HG03354 (cell line): ENCODE measurements at regions not wholly inside any gene's neighbourhood (a gene's known extent, or its start where the extent isn't known, plus 50 kb on each side); places are given as distances from the start of the nearest gene placed in this dataset.

Source experiments
- ATAC-seq: cut with Tn5 transposase; IDR thresholded peaks from one replicate; pipeline ENCODE4 v1.9.1; 2021; ENCODE audit warnings: mild to moderate bottlenecking; ENCODE audit not compliant: unreplicated experiment, poor library complexity, severe bottlenecking

DNA sequence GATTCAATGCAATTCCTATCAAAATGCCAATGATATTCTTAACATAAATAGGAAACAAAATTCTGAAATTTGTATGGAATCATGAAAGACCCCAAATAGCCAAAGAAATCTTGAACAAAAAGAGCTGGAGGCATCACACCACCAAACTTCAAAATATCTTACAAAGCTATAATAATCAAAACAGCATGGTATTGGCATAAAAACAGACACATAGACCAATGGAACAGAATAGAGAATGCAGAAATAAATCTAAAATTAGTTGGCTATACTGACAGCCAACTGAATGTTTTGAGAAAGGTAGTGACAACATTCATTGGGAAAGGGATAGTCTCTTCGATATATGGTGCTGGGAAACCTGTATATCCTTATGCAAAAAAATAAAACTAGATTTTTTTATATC, 121.9 kb upstream of the ASCC3 start:
- no peak for ATAC-seq

DNA sequence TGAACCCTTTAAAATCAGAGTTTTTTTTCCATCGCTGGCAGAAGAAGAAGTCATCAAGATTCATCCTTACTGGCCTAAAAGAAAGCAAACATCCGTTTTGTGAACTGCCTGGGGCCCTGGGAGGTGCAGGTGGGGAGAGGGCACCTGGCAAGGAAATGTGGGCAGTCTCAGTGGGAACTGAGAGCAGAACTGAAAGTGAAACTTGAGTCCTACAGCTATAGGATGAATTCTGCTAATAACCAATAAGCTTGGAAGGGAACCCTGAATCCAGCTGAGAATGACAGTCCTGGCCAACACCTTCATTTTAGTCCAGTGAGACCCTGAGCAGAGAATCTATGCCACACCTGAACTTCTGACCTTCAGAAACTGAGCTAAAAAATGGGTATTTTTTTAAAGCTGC, 130.1 kb upstream of the ASCC3 start:
- ATAC-seq: peak; percentile 99

DNA sequence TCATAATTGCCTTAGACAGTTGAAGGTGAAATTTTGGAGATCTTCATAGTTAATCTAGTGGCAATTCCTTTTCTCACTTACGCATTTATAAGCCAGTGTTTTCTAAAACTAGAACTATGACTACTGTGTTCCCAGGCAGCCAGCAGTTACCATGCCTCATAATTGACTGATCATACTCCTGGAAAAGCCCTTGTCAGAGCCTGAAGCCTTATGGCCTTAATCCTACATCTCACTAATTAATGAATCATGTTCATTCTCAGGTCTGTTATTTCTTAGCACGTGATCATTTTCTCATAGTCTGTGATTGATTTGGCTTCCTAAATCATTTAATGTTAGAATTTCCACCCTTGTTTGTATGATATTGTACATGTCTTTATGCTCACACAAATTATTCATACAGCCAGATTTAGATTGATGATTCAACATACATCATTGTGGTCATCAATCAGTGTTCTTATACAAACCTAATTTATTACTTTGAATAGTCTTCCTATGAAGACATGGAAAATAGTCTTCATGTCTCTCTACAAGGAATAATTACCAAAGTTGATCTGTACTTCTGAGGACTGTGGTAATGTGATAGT, 132.6 kb upstream of the ASCC3 start:
- ATAC-seq: no peak

DNA sequence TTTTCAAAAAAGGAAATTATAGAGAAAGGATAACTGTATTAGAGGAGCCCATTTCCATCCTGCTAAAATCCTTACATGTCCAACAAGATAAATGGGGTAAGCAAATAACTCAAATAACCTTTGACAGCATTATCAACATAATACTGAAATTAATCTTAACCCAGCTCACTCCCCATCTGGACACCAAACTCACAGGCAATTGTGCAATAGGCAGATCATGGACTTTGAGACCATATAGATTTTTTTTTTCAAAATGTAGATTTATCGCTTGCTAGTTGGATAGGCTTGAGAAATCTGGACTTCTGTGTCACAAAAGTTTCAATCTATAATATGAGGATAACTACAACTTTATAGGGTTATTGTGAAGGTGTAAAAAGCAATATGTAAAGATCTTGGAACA, 134.4 kb upstream of the ASCC3 start:
- no peak for ATAC-seq

DNA sequence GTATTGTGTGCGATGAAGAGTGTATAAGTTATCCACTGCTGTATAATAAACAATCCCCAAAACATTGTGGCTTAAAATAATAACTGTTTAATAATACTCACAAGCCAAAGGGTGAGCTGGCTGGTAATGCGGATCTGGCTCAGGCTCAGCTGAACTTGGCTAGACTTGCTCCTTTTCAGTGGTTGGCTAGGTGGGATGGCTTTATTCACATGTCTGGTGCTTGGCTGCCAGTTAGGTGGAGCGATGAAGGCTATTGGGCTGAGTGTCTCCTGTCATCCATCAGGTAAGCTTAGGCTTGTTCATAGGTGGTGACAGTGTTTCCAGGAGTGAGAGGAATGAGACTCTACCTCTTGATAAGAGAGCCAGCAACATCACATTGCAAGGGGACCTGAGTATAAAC, 135.0 kb upstream of the ASCC3 start:
- no peak for ATAC-seq

- no peak for ATAC-seq
Observed at GRCh38 chr6:101018157-101018556, 137.0 kb upstream of the ASCC3 start.

- no peak for ATAC-seq
Observed at GRCh38 chr6:101021504-101021903, 140.4 kb upstream of the ASCC3 start.

GRCh38 chr6:101042966-101043365, 161.8 kb upstream of the ASCC3 start:
- no peak for ATAC-seq

GRCh38 chr6:101058296-101058695, 177.2 kb upstream of the ASCC3 start:
- no peak for ATAC-seq

- no peak for ATAC-seq
Observed at GRCh38 chr6:101066481-101066880, 185.4 kb upstream of the ASCC3 start.

DNA sequence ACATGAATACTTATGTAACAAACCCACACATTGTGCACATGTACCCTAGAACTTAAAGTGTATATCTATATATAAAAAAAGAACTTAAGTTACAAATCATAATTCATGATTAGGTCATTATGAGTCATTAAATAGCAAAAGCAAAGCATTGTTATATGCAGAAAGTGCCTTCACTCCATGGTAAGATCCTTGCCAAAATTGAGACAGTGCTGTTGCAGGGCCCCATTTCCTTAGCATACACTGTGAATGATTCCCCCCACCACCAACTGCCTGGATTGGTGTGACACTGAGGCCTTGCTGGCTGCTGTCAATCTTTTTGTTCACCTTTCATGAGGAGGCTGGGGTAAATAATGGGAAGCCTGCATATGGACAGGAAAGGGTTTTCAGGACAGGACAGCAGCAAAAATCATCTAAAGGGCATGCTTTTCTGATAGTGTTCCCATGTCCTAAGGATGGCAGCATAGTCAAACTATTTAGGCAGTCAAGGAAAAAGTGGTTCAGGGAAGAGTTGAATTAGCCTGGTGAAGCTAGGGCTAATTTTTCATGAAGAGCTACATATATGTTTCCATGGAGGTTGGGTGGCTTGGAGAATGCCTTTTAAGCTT, 188.2 kb upstream of the ASCC3 start:
- ATAC-seq: no peak

DNA sequence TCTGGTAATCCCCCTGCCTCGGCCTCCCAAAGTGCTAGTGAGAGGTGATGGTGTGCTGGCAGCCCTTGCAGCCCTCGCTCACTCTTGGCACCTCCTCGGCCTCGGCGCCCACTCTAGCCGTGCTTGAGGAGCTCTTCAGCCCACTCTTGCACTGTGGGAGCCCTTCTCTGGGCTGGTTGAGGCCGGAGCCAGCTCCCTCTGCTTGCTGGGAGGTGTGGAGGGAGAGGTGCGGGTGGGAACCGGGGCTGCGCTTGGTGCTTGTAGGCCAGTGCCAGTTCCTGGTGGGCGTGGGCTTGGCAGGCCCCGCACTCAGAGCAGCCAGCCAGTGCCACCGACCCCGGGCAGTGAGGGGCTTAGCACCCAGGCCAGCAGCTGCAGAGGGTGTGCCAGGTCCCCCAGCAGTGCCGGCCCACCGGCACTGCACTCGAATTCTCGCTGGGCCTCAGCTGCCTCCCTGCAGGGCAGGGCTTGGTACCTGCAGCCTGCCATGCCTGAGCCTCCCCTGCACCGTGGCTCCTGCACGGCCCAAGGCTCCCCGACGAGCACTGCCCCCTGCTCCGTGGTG, 189.0 kb upstream of the ASCC3 start:
- ATAC-seq: no peak

GRCh38 chr6:101077344-101077743, 196.2 kb upstream of the ASCC3 start:
- ATAC-seq: no peak

GRCh38 chr6:101079696-101080270, 198.7 kb upstream of the ASCC3 start:
- ATAC-seq: no peak

GRCh38 chr6:101080597-101080996, 199.5 kb upstream of the ASCC3 start:
- no peak for ATAC-seq

DNA sequence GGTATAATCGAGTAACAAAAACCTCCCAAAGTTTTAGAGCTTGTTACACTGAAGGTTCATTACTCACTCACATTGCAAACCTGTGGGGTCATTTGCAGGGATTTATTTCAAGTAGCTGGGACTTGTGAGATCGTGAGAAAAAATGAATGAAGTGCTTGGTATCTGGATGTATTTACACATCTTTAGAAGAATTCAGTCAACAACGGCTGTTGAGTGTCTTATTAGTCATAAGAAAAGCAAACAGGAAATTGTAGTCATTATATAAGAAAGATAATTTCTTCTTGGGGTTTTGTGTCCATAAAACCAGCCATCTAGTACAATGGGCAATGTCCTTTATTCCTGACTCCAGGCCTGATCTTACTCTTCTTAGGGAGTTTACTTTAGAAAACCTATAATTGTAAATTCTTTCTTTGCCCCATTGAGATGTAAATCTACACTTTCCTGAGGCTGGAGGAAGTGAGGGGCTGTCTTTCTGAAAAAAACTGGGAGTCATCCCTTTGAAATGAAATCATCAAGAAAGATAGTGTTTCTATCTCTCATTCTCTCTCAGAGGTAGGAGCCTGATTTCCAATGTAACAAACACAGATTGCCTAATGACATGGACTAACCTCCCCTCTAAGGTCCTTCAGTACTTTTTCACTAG, 202.5 kb upstream of the ASCC3 start:
- ATAC-seq: no peak

- ATAC-seq: no peak
Observed at GRCh38 chr6:101085327-101085726, 204.2 kb upstream of the ASCC3 start.

- no peak for ATAC-seq
Observed at GRCh38 chr6:101086473-101086872, 205.3 kb upstream of the ASCC3 start.

DNA sequence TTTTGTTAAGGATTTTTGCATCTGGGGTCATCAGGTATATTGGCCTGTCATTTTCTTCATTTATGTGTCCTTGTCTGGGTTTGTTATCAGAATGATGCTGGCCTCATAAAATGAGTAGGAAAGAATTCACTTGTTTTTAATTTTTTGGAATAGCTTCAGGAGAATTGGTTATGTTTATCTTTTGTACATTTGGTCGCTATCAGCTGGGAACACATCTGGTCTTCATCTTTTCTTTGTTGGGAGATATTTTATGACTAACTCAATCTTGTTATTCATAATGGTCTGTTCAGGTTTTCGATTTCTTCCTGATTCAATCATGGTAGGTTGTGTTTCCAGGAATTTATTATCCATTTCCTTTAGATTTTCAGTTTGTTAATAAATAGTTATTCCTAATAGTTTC, 207.5 kb upstream of the ASCC3 start:
- no peak for ATAC-seq

- no peak for ATAC-seq
Observed at GRCh38 chr6:101089640-101090039, 208.5 kb upstream of the ASCC3 start.

GRCh38 chr6:101090281-101090680, 209.2 kb upstream of the ASCC3 start:
- no peak for ATAC-seq
